SK-N-SH treated with all-trans-retinoic acid at 6 μM for 48 hours (cell line): ENCODE measurements at regions not wholly inside any gene's neighbourhood (a gene's known extent, or its start where the extent isn't known, plus 50 kb on each side); places are given as distances from the start of the nearest gene placed in this dataset.

ENCODE experiments used
- ATAC-seq: fragments of 200-7000 bp; cut with Tn5 transposase; 3 replicates; pipeline ENCODE4 v1.9.1; 2020; ENCODE audit warnings: mild to moderate bottlenecking, moderate library complexity
- ARNTL ChIP-seq: fragments of 450-650 bp; formaldehyde crosslinking; IDR thresholded peaks from 2 replicates; pipeline ENCODE4 v1.5.0; 2020; ENCODE audit warnings: low read depth, mild to moderate bottlenecking, moderate library complexity, borderline replicate concordance
- BACH2 ChIP-seq: fragments of 250-450 bp; sonication (Bioruptor Pico); IDR thresholded peaks from 2 replicates; pipeline ENCODE4 v1.9.0; 2021; ENCODE audit warnings: mild to moderate bottlenecking, borderline replicate concordance
- CSDC2 ChIP-seq: fragments of 250-450 bp; sonication (Bioruptor Pico); IDR thresholded peaks from 2 replicates; pipeline ENCODE4 v1.5.0; 2020; ENCODE audit warnings: mild to moderate bottlenecking, moderate library complexity
- CSRNP3 ChIP-seq: fragments of 250-450 bp; sonication (Bioruptor Pico); IDR thresholded peaks from 2 replicates; pipeline ENCODE4 v1.5.1; 2021; ENCODE audit warnings: mild to moderate bottlenecking, moderate library complexity
- ESRRG ChIP-seq: fragments of 250-450 bp; sonication (Bioruptor Pico); IDR thresholded peaks from 2 replicates; pipeline ENCODE4 v1.6.1; 2021; ENCODE audit warnings: mild to moderate bottlenecking
- GLIS3 ChIP-seq: fragments of 250-450 bp; sonication (Bioruptor Pico); IDR thresholded peaks from 2 replicates; pipeline ENCODE4 v1.5.0; 2020; ENCODE audit warnings: mild to moderate bottlenecking, moderate library complexity
- ISL1 ChIP-seq: fragments of 250-450 bp; sonication (Bioruptor Pico); IDR thresholded peaks from 2 replicates; pipeline ENCODE4 v2.1.2; 2022; ENCODE audit warnings: mild to moderate bottlenecking, moderate library complexity
- OSR1 ChIP-seq: fragments of 250-450 bp; sonication (Bioruptor Pico); IDR thresholded peaks from 2 replicates; pipeline ENCODE4 v1.8.0; 2022; ENCODE audit warnings: moderate library complexity, mild to moderate bottlenecking, inconsistent platforms
- PATZ1 ChIP-seq: fragments of 250-450 bp; sonication (Bioruptor Pico); IDR thresholded peaks from 2 replicates; pipeline ENCODE4 v1.8.0; 2020; ENCODE audit warnings: mild to moderate bottlenecking, moderate library complexity, borderline replicate concordance
- POU6F1 ChIP-seq: fragments of 250-450 bp; sonication (Bioruptor Pico); IDR thresholded peaks from 2 replicates; pipeline ENCODE4 v1.8.0; 2021; ENCODE audit warnings: low read depth, mild to moderate bottlenecking, moderate library complexity, borderline replicate concordance
- PPARA ChIP-seq: fragments of 250-450 bp; sonication (Bioruptor Pico); IDR thresholded peaks from 2 replicates; pipeline ENCODE4 v1.5.0; 2020; ENCODE audit warnings: mild to moderate bottlenecking, borderline replicate concordance
- RARB ChIP-seq: fragments of 250-450 bp; sonication (Bioruptor Pico); IDR thresholded peaks from 2 replicates; pipeline ENCODE4 v1.8.0; 2021; ENCODE audit warnings: mild to moderate bottlenecking, moderate library complexity
- SNAI2 ChIP-seq: fragments of 250-450 bp; sonication (Bioruptor Pico); IDR thresholded peaks from 2 replicates; pipeline ENCODE4 v1.5.0; 2020; ENCODE audit warnings: mild to moderate bottlenecking, moderate library complexity
- TCF4 ChIP-seq: fragments of 250-450 bp; sonication (Bioruptor Pico); IDR thresholded peaks from 2 replicates; pipeline ENCODE4 v1.8.0; 2021; ENCODE audit warnings: mild to moderate bottlenecking, moderate library complexity, borderline replicate concordance
- TOX ChIP-seq: fragments of 250-450 bp; sonication (Bioruptor Pico); IDR thresholded peaks from 2 replicates; pipeline ENCODE4 v1.8.0; 2021; ENCODE audit warnings: mild to moderate bottlenecking, moderate library complexity, borderline replicate concordance
- TSHZ2 ChIP-seq: fragments of 250-450 bp; sonication (Bioruptor Pico); IDR thresholded peaks from 2 replicates; pipeline ENCODE4 v1.5.0; 2020; ENCODE audit warnings: mild to moderate bottlenecking, moderate library complexity
- ZC3H10 ChIP-seq: fragments of 250-450 bp; sonication (Bioruptor Pico); IDR thresholded peaks from 2 replicates; pipeline ENCODE4 v1.5.1; 2021; ENCODE audit warnings: mild to moderate bottlenecking, moderate library complexity
- ZFP3 ChIP-seq: fragments of 250-450 bp; sonication (Bioruptor Pico); IDR thresholded peaks from 2 replicates; pipeline ENCODE4 v1.5.0; 2020; ENCODE audit warnings: mild to moderate bottlenecking, moderate library complexity
- ZFP30 ChIP-seq: fragments of 450-650 bp; formaldehyde crosslinking; IDR thresholded peaks from 2 replicates; pipeline ENCODE4 v1.5.0; 2022; ENCODE audit warnings: mild to moderate bottlenecking, moderate library complexity
- ZNF565 ChIP-seq: fragments of 450-650 bp; formaldehyde crosslinking; conservative IDR thresholded peaks from 2 replicates; pipeline ENCODE4 v1.5.0; 2020; ENCODE audit warnings: low read depth, mild to moderate bottlenecking, moderate library complexity
- ZNF70 ChIP-seq: fragments of 450-650 bp; formaldehyde crosslinking; IDR thresholded peaks from 2 replicates; pipeline ENCODE4 v1.5.0; 2020; ENCODE audit warnings: mild to moderate bottlenecking, moderate library complexity
- ZNF8 ChIP-seq: fragments of 450-650 bp; formaldehyde crosslinking; IDR thresholded peaks from 2 replicates; pipeline ENCODE4 v1.5.0; 2020; ENCODE audit warnings: mild to moderate bottlenecking, moderate library complexity
- TF ChIP-seq, protein P1 (sequence below): fragments of 250-450 bp; sonication (Bioruptor Pico); IDR thresholded peaks from 2 replicates; pipeline ENCODE4 v1.5.1; 2020; ENCODE audit warnings: low read depth, mild to moderate bottlenecking, moderate library complexity

DNA sequence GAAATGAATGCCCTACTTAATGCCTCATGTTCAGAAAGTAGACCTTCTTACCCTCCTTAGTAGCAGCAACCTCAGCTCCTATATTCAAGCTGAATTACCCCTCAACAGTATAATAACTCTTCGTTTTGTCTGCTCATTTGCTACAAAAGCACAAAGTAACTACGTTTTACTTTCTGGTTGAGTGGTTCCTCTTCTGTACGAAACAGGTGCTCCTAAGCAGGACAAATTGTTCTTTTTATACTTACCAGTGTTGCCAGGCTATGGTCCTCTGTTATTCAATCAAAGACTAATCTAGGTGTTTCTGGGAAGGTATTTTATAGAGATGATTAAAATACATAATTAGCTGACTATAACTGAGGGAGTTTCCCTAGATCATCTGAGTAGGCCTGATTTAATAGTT, 484.2 kb upstream of the ADAMTS5 start (continued):
- no peak for TF ChIP-seq ARNTL (CRISPR knock-in tag)
- no peak for TF ChIP-seq ZNF8 (CRISPR knock-in tag)
- TF ChIP-seq SNAI2 (CRISPR knock-in tag), result no peak
- TF ChIP-seq ZFP3 (CRISPR knock-in tag), result no peak
- TF ChIP-seq PATZ1 (CRISPR knock-in tag), result no peak
- TF ChIP-seq PPARA (CRISPR knock-in tag), result no peak
- no peak for TF ChIP-seq ZC3H10
- TF ChIP-seq CSRNP3 (CRISPR knock-in tag), result no peak
- no peak for TF ChIP-seq TOX (CRISPR knock-in tag)
- no peak for TF ChIP-seq ESRRG (CRISPR knock-in tag)
- no peak for TF ChIP-seq ZNF565 (CRISPR knock-in tag)
- TF ChIP-seq BACH2 (CRISPR knock-in tag), result no peak
- no peak for TF ChIP-seq GLIS3 (CRISPR knock-in tag)
- TF ChIP-seq, all 23 proteins: peak for 0

- ATAC-seq, result no peak
- TF ChIP-seq ZNF565 (CRISPR knock-in tag) (no peak), GLIS3 (CRISPR knock-in tag) (no peak), SNAI2 (CRISPR knock-in tag) (no peak), OSR1 (CRISPR knock-in tag) (no peak), POU6F1 (CRISPR knock-in tag) (no peak), TCF4 (no peak), ZNF70 (CRISPR knock-in tag) (no peak)
- TF ChIP-seq, all 23 proteins: peak for 0
Observed at GRCh38 chr21:27450216-27450615, 483.3 kb upstream of the ADAMTS5 start.

DNA sequence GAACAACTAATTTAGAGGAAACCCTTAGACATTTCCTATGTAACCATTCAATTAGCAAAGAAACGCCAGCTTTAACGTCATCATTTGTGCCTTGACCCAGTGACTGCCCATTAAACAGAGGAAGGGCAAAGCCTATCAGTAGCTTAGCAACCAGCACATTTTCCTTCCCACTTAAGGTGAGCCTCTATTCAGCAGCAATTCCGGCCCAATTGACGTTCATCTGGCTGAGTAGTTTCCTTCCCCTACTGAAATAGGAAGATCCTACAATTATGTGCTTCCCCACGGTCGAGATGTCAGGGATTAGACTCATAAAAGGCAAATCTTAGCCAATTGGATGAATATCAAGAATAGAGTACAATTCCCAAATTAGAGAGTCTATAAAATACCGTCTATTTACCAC, 482.1 kb upstream of the ADAMTS5 start:
- TF ChIP-seq BACH2 (CRISPR knock-in tag) (no peak), CSDC2 (no peak), PPARA (CRISPR knock-in tag) (no peak), PATZ1 (CRISPR knock-in tag) (no peak), ESRRG (CRISPR knock-in tag) (no peak), ARNTL (CRISPR knock-in tag) (no peak), ZFP30 (CRISPR knock-in tag) (no peak), ZNF565 (CRISPR knock-in tag) (no peak), GLIS3 (CRISPR knock-in tag) (no peak), ZNF70 (CRISPR knock-in tag) (no peak), ZFP3 (CRISPR knock-in tag) (no peak), ISL1 (no peak), ZNF8 (CRISPR knock-in tag) (no peak), TSHZ2 (CRISPR knock-in tag) (no peak), TCF4 (no peak), POU6F1 (CRISPR knock-in tag) (no peak), RARB (CRISPR knock-in tag) (no peak)
- TF ChIP-seq, protein P1, sequence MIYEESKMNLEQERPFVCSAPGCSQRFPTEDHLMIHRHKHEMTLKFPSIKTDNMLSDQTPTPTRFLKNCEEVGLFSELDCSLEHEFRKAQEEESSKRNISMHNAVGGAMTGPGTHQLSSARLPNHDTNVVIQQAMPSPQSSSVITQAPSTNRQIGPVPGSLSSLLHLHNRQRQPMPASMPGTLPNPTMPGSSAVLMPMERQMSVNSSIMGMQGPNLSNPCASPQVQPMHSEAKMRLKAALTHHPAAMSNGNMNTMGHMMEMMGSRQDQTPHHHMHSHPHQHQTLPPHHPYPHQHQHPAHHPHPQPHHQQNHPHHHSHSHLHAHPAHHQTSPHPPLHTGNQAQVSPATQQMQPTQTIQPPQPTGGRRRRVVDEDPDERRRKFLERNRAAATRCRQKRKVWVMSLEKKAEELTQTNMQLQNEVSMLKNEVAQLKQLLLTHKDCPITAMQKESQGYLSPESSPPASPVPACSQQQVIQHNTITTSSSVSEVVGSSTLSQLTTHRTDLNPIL (CRISPR knock-in tag), result no peak
- no peak for ATAC-seq
